H1 (cell line): ENCODE measurements at regions not wholly inside any gene's neighbourhood (a gene's known extent, or its start where the extent isn't known, plus 50 kb on each side); places are given as distances from the start of the nearest gene placed in this dataset.

Experiments
- CTCF ChIA-PET: fragments of 300-600 bp; sonication (Branson Sonifier 250); formaldehyde crosslinking; loops from one replicate; lab custom pipeline; 2021; ENCODE audit not compliant: partially characterized antibody; lab: Charles Lee
- POLR2A ChIA-PET: fragments of 300-600 bp; sonication (Branson Sonifier 250); formaldehyde crosslinking; loops from one replicate; lab custom pipeline; 2021; ENCODE audit warnings: inconsistent platforms; ENCODE audit not compliant: partially characterized antibody; lab: Charles Lee
- DNase-seq, 2 experiments: peaks; one replicate each; pipeline versions ENCODE4 v3.0.0 to v3.0.0-alpha.2; 2010 to 2022; ENCODE audit warnings: low spot score in 2 of 2, low read depth in 1 of 2, mixed read lengths in 1 of 2
- FAIRE-seq: peaks from 2 replicates; lab custom pipeline; 2011; peaks lifted over from hg19 to GRCh38; lab: Jason Lieb, UNC
- H2AFZ ChIP-seq: 2 replicates; pipeline ENCODE4 v1.8.1; 2012; ENCODE audit warnings: low read length, inconsistent platforms
- H2AK5ac ChIP-seq: 2 replicates; pipeline ENCODE4 v1.6.1; 2013; ENCODE audit warnings: low read depth, low read length
- H2BK120ac ChIP-seq: replicated peaks from 2 replicates; pipeline ENCODE3; 2013; ENCODE audit warnings: low read depth, low read length, inconsistent platforms
- H2BK12ac ChIP-seq: 2 replicates; pipeline ENCODE4 v1.6.1; 2013; ENCODE audit warnings: low read depth, low read length
- H2BK15ac ChIP-seq: 2 replicates; pipeline ENCODE4 v1.6.1; 2013; ENCODE audit warnings: low read length
- H2BK20ac ChIP-seq: 2 replicates; pipeline ENCODE4 v1.6.1; 2013; ENCODE audit warnings: low read length
- H2BK5ac ChIP-seq: 2 replicates; pipeline ENCODE4 v1.6.1; 2013; ENCODE audit warnings: low read depth, low read length
- H3K14ac ChIP-seq: 2 replicates; pipeline ENCODE4 v1.6.1; 2013; ENCODE audit warnings: inconsistent platforms; ENCODE audit not compliant: insufficient read length
- H3K18ac ChIP-seq: 2 replicates; pipeline ENCODE4 v1.6.1; 2013; ENCODE audit warnings: low read length; ENCODE audit errors: extremely low read depth
- H3K23ac ChIP-seq: 2 replicates; pipeline ENCODE4 v1.6.1; 2013; ENCODE audit warnings: inconsistent platforms; ENCODE audit not compliant: insufficient read length
- H3K23me2 ChIP-seq: 2 replicates; pipeline ENCODE4 v1.6.1; 2013; ENCODE audit warnings: low read depth, low read length
- H3K27ac ChIP-seq: 2 replicates; pipeline ENCODE4 v1.6.1; 2011; ENCODE audit warnings: low read depth, low read length, inconsistent platforms
- H3K27me3 ChIP-seq, 4 experiments: replicated peaks in 1 of 4; 1 replicate in 1 of 4; 2 replicates in 3 of 4; pipeline versions ENCODE4 v1.6.1 to v1.8.1; 2011 to 2013; ENCODE audit warnings: low read length in 3 of 4, mild to moderate bottlenecking in 3 of 4, inconsistent platforms in 2 of 4, mixed read lengths in 2 of 4, moderate library complexity in 1 of 4; ENCODE audit not compliant: control insufficient read depth in 3 of 4, insufficient read depth in 3 of 4; ENCODE audit errors: extremely low read depth in 1 of 4
- H3K36me3 ChIP-seq, 4 experiments: 2 replicates each; pipeline versions ENCODE4 v1.6.1 to v1.8.1; 2011 to 2013; ENCODE audit warnings: mild to moderate bottlenecking in 4 of 4, low read length in 3 of 4, moderate library complexity in 2 of 4, control low read depth in 1 of 4, inconsistent platforms in 1 of 4; ENCODE audit not compliant: insufficient read depth in 4 of 4, control insufficient read depth in 2 of 4
- H3K4ac ChIP-seq: replicated peaks from 2 replicates; pipeline ENCODE3; 2013; ENCODE audit warnings: low read length, low read depth, mixed read lengths, inconsistent platforms; ENCODE audit not compliant: insufficient read length
- H3K4me1 ChIP-seq, 4 experiments: replicated peaks in 1 of 4; 1 replicate in 1 of 4; 2 replicates in 3 of 4; pipeline versions ENCODE4 v1.6.1 to v1.8.1; 2011 to 2013; ENCODE audit warnings: low read length in 3 of 4, inconsistent platforms in 2 of 4, mixed read lengths in 1 of 4; ENCODE audit not compliant: insufficient read depth in 4 of 4, control insufficient read depth in 3 of 4
- H3K4me2 ChIP-seq, 2 experiments: 2 replicates each; pipeline versions ENCODE4 v1.6.1 to v1.8.1; 2011 to 2013; ENCODE audit warnings: low read depth in 2 of 2, low read length in 2 of 2, control low read depth in 1 of 2, inconsistent platforms in 1 of 2, mild to moderate bottlenecking in 1 of 2; ENCODE audit not compliant: insufficient read depth in 1 of 2
- H3K4me3 ChIP-seq, 4 experiments: fragments of 200-600, 300-600 bp in 1 of 4; sonication (generic), shearing (Covaris generic), sonication (Bioruptor Twin) in 1 of 4; 2 replicates each; pipeline versions ENCODE4 v1.5.1 to v1.8.1; 2011 to 2016; ENCODE audit warnings: low read length in 4 of 4, low read depth in 3 of 4, control low read depth in 2 of 4, inconsistent platforms in 2 of 4, mild to moderate bottlenecking in 2 of 4, mixed read lengths in 1 of 4, moderate library complexity in 1 of 4; ENCODE audit not compliant: insufficient read depth in 2 of 4; ENCODE audit errors: extremely low read depth in 1 of 4
- H3K56ac ChIP-seq: replicated peaks from 2 replicates; pipeline ENCODE3; 2013; ENCODE audit warnings: low read depth, mild to moderate bottlenecking, mixed read lengths, low read length, inconsistent platforms; ENCODE audit not compliant: insufficient read length
- H3K79me1 ChIP-seq: 2 replicates; pipeline ENCODE4 v1.6.1; 2013; ENCODE audit warnings: low read depth, low read length, control low read depth
- H3K79me2 ChIP-seq, 2 experiments: 2 replicates each; pipeline versions ENCODE4 v1.6.1 to v1.8.1; 2012 to 2013; ENCODE audit warnings: low read length in 2 of 2, mild to moderate bottlenecking in 2 of 2, inconsistent platforms in 1 of 2; ENCODE audit not compliant: insufficient read depth in 2 of 2, control insufficient read depth in 1 of 2
- H3K9ac ChIP-seq, 4 experiments: replicated peaks in 1 of 4; 1 replicate in 1 of 4; 2 replicates in 3 of 4; pipeline versions ENCODE4 v1.6.1 to v1.8.1; 2011 to 2013; ENCODE audit warnings: low read depth in 3 of 4, low read length in 3 of 4, control low read depth in 2 of 4, mild to moderate bottlenecking in 2 of 4, moderate library complexity in 2 of 4, inconsistent platforms in 1 of 4; ENCODE audit errors: extremely low read depth in 1 of 4
- H3K9me3 ChIP-seq, 2 experiments: 2 replicates each; pipeline versions ENCODE4 v1.6.1 to v1.8.1; 2012 to 2013; ENCODE audit warnings: mild to moderate bottlenecking in 2 of 2, moderate library complexity in 2 of 2, control low read depth in 1 of 2, inconsistent platforms in 1 of 2, low read depth in 1 of 2, low read length in 1 of 2, mixed read lengths in 1 of 2; ENCODE audit not compliant: insufficient read depth in 2 of 2
- H4K20me1 ChIP-seq, 2 experiments: replicated peaks in 1 of 2; 2 replicates each; pipeline versions ENCODE3 to v1.8.1; 2011 to 2013; ENCODE audit warnings: inconsistent platforms in 2 of 2, low read length in 2 of 2, mild to moderate bottlenecking in 1 of 2; ENCODE audit not compliant: insufficient read depth in 2 of 2, control insufficient read depth in 1 of 2
- H4K5ac ChIP-seq: 2 replicates; pipeline ENCODE4 v1.6.1; 2013; ENCODE audit warnings: low read length, low read depth, mixed read lengths, inconsistent platforms; ENCODE audit not compliant: insufficient read length
- H4K8ac ChIP-seq: 2 replicates; pipeline ENCODE4 v1.8.0; 2013; ENCODE audit warnings: mild to moderate bottlenecking, moderate library complexity, low read length, inconsistent platforms; ENCODE audit not compliant: insufficient read depth; ENCODE audit errors: extremely low read depth
- H4K91ac ChIP-seq: replicated peaks from 2 replicates; pipeline ENCODE3; 2013; ENCODE audit warnings: low read length, mixed read lengths, inconsistent platforms; ENCODE audit not compliant: insufficient read length
- BACH1 ChIP-seq: IDR thresholded peaks from 2 replicates; pipeline ENCODE4 v1.6.1; 2012; ENCODE audit warnings: low read length, improper control_type of control experiment
- CHD1 ChIP-seq: IDR thresholded peaks from 2 replicates; pipeline ENCODE4 v1.6.1; 2012; ENCODE audit warnings: low read depth, low read length, improper control_type of control experiment
- CREB1 ChIP-seq: IDR thresholded peaks from 2 replicates; pipeline ENCODE4 v1.6.1; 2012; ENCODE audit warnings: inconsistent platforms
- GABPA ChIP-seq: IDR thresholded peaks from 2 replicates; pipeline ENCODE4 v1.6.1; 2011; ENCODE audit warnings: mild to moderate bottlenecking, low read length, moderate library complexity, borderline replicate concordance; ENCODE audit not compliant: insufficient read depth
- GTF2F1 ChIP-seq: IDR thresholded peaks from 2 replicates; pipeline ENCODE4 v1.6.1; 2012; ENCODE audit warnings: low read depth, low read length, improper control_type of control experiment, borderline replicate concordance
- KDM4A ChIP-seq: IDR thresholded peaks from one replicate; pipeline ENCODE4 v1.7.1; 2012; ENCODE audit warnings: low read depth, mild to moderate bottlenecking, moderate library complexity, low read length, inconsistent platforms; ENCODE audit not compliant: severe bottlenecking
- NANOG ChIP-seq: IDR thresholded peaks from 2 replicates; pipeline ENCODE4 v1.6.1; 2011; ENCODE audit warnings: low read length, low read depth, mild to moderate bottlenecking, inconsistent platforms; ENCODE audit not compliant: insufficient read depth, poor library complexity, severe bottlenecking
- RAD21 ChIP-seq, 2 experiments: IDR thresholded peaks in 1 of 2; conservative IDR thresholded peaks in 1 of 2; 2 replicates each; pipeline ENCODE4 v1.6.1; 2011; ENCODE audit warnings: low read depth in 2 of 2, low read length in 2 of 2, improper control_type of control experiment in 1 of 2, inconsistent platforms in 1 of 2, mild to moderate bottlenecking in 1 of 2, moderate library complexity in 1 of 2
- TEAD4 ChIP-seq: IDR thresholded peaks from 2 replicates; pipeline ENCODE4 v1.6.1; 2012; ENCODE audit warnings: low read depth, low read length, inconsistent platforms, mixed read lengths

DNA sequence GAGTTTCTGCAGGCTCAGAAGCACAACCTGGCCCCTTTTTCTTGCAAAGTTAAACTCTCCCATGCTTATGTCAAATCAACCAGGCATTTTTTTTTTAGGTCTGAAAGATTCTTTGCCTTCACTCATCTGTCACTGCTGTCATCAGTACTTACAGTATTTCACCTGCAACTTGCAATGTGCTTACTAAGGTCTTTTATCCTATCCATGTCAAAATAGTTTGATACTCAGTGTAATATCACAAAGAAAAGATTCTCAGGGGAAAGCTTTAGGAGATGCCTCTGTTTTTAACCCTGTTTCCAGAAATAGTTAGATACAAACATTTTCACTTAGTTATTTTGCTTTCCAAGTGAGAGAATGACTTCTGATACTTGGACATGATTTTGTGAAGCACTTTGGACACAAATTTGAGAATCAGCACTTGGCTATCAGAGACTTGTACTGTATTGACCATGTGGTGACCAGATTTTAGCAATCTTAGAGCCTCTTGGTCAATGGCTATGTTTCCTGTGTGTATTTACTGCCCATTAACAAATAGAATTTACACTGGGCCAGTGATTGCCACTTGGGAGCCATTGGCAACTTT, 428.2 kb downstream of the IRX1 start:
- H3K23ac ChIP-seq: no peak overlapping the region
- no peak overlapping the region for H4K91ac ChIP-seq
- no peak overlapping the region for H2BK5ac ChIP-seq
- H3K56ac ChIP-seq: no peak overlapping the region
- no peak overlapping the region for H3K4me3 ChIP-seq
- no peaks in the 10 kb centered on the region for H3K23me2 ChIP-seq
- H4K5ac ChIP-seq: no peak overlapping the region
- H4K8ac ChIP-seq: no peak overlapping the region
- no peak overlapping the region for H2BK15ac ChIP-seq
- TF ChIP-seq BACH1 (no peak), KDM4A (no peak), NANOG (no peak), TEAD4 (no peak), CHD1 (no peak), GTF2F1 (no peak), CREB1 (no peak), RAD21 (IDR thresholded peaks at IDR 0.05 in 1 of 2, conservative IDR thresholded peaks at IDR 0.05 in 1 of 2; ENCODE audit: low read depth in 2 of 2, low read length in 2 of 2) (no peak), GABPA (no peak)
- no peak overlapping the region for H3K18ac ChIP-seq
- H3K9me3 ChIP-seq: no peaks in the 10 kb centered on the region
- H2BK120ac ChIP-seq: no peak overlapping the region
- H4K20me1 ChIP-seq: no peaks in the 10 kb centered on the region
- H3K36me3 ChIP-seq: no peaks in the 10 kb centered on the region
- H3K4ac ChIP-seq: no peak overlapping the region
- H3K79me2 ChIP-seq: no peaks in the 10 kb centered on the region
- DNase-seq: no peak
- H2AFZ ChIP-seq: no peak overlapping the region
- H3K79me1 ChIP-seq: no peaks in the 10 kb centered on the region
- H3K27ac ChIP-seq: no peak overlapping the region
- no peak overlapping the region for H2AK5ac ChIP-seq
- H3K27me3 ChIP-seq: no peaks in the 10 kb centered on the region
- no peak overlapping the region for H2BK20ac ChIP-seq
- no peaks in the 10 kb centered on the region for H3K4me1 ChIP-seq
- FAIRE-seq: no peak
- CTCF ChIA-PET: interaction anchor here (0.6 kb wide), 1 partner anchor 596 kb away, joined by 4 read pairs; no protein-coding TSS in a partner anchor
- no peak overlapping the region for H3K14ac ChIP-seq
- no peak overlapping the region for H3K9ac ChIP-seq
- POLR2A ChIA-PET: no interaction called here
- H2BK12ac ChIP-seq: no peak overlapping the region
- no peak overlapping the region for H3K4me2 ChIP-seq
